HG03196 (cell line): ENCODE measurements at regions not wholly inside any gene's neighbourhood (a gene's known extent, or its start where the extent isn't known, plus 50 kb on each side); places are given as distances from the start of the nearest gene placed in this dataset.

Source experiments
- ATAC-seq: cut with Tn5 transposase; IDR thresholded peaks from one replicate; pipeline ENCODE4 v1.9.1; 2021; ENCODE audit not compliant: unreplicated experiment

- peak; percentile 81 for ATAC-seq
Measured at GRCh38 chr18:56235481-56236013, 402.8 kb downstream of the TXNL1 start.

GRCh38 chr18:56235071-56235470 lies 403.3 kb downstream of the TXNL1 start:
- no peak for ATAC-seq

- ATAC-seq: no peak
Measured at GRCh38 chr18:56233595-56233994, 404.8 kb downstream of the TXNL1 start.

GRCh38 chr18:56226025-56226424 lies 412.4 kb downstream of the TXNL1 start:
- no peak for ATAC-seq

GRCh38 chr18:56224669-56225561 lies 413.5 kb downstream of the TXNL1 start:
- no peak for ATAC-seq

- ATAC-seq: no peak
Measured at GRCh38 chr18:56221195-56222065, 417.0 kb downstream of the TXNL1 start.

GRCh38 chr18:56217406-56217805 lies 421.0 kb downstream of the TXNL1 start:
- ATAC-seq: no peak

- no peak for ATAC-seq
Measured at GRCh38 chr18:56214706-56215105, 423.7 kb downstream of the TXNL1 start.

- ATAC-seq: no peak
Measured at GRCh38 chr18:56210520-56210919, 427.9 kb downstream of the TXNL1 start.

GRCh38 chr18:56207989-56208388 lies 430.4 kb downstream of the TXNL1 start:
- ATAC-seq: no peak

GRCh38 chr18:56204052-56204451 lies 434.3 kb downstream of the TXNL1 start:
- ATAC-seq: no peak

GRCh38 chr18:56202678-56203077 lies 435.7 kb downstream of the TXNL1 start:
- ATAC-seq: no peak

- no peak for ATAC-seq
Measured at GRCh38 chr18:56200381-56200911, 437.9 kb downstream of the TXNL1 start.

- no peak for ATAC-seq
Measured at GRCh38 chr18:56199580-56200330, 438.6 kb downstream of the TXNL1 start.

GRCh38 chr18:56197241-56197859 lies 441.0 kb downstream of the TXNL1 start:
- ATAC-seq: no peak

- ATAC-seq: no peak
Measured at GRCh38 chr18:56196495-56197225, 441.7 kb downstream of the TXNL1 start.

- no peak for ATAC-seq
Measured at GRCh38 chr18:56191334-56191733, 447.1 kb downstream of the TXNL1 start.

- no peak for ATAC-seq
Measured at GRCh38 chr18:56189615-56190014, 448.8 kb downstream of the TXNL1 start.

- ATAC-seq: no peak
Measured at GRCh38 chr18:56188529-56189275, 449.7 kb downstream of the TXNL1 start.
